ENCODE measurements at regions not wholly inside any gene's neighbourhood (a gene's known extent, or its start where the extent isn't known, plus 50 kb on each side); places are given as distances from the start of the nearest gene placed in this dataset.

GRCh38 chr20:37643400-37643799, 50.4 kb upstream of the CTNNBL1 start:
- H3K27ac ChIP-seq: no peak overlapping the region
- no peak for DNase-seq (ENCODE audit: low spot score)
- CTCF ChIA-PET: interaction anchor here (0.5 to 0.6 kb wide), 4 partner anchors 119 to 1287 kb away, joined by 3 to 8 read pairs (median 4); no protein-coding TSS in a partner anchor
- TF ChIP-seq, protein P1, sequence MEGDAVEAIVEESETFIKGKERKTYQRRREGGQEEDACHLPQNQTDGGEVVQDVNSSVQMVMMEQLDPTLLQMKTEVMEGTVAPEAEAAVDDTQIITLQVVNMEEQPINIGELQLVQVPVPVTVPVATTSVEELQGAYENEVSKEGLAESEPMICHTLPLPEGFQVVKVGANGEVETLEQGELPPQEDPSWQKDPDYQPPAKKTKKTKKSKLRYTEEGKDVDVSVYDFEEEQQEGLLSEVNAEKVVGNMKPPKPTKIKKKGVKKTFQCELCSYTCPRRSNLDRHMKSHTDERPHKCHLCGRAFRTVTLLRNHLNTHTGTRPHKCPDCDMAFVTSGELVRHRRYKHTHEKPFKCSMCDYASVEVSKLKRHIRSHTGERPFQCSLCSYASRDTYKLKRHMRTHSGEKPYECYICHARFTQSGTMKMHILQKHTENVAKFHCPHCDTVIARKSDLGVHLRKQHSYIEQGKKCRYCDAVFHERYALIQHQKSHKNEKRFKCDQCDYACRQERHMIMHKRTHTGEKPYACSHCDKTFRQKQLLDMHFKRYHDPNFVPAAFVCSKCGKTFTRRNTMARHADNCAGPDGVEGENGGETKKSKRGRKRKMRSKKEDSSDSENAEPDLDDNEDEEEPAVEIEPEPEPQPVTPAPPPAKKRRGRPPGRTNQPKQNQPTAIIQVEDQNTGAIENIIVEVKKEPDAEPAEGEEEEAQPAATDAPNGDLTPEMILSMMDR (conservative IDR thresholded peaks at IDR 0.05; ENCODE audit: low read depth): no peak
- POLR2A ChIA-PET (ENCODE audit: low non-redundant PET): no interaction called here

DNA sequence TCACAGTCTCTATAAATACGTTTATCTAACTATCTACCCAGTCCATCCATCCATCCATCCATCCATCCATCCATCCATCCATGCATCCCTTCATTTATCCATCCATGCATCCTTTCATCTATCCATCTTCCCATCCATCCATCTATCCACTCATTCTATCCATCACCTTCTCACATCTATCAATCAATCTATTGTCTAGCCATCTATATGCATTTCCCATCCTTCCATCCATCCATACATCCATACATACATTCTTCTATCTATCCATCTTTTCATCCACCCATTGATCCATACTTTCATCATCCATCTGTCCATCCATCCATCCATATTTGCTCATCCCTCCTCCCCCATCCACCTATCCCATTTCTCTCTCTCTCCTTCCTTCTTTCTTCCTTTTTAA, 51.6 kb upstream of the CTNNBL1 start:
- TF ChIP-seq, protein P1 (conservative IDR thresholded peaks at IDR 0.05; ENCODE audit: low read depth): no peak
- DNase-seq (ENCODE audit: low spot score): no peak
- H3K27ac ChIP-seq: no peak overlapping the region
- ChIA-PET CTCF (no interaction called here), POLR2A (ENCODE audit: low non-redundant PET) (no interaction called here)

DNA sequence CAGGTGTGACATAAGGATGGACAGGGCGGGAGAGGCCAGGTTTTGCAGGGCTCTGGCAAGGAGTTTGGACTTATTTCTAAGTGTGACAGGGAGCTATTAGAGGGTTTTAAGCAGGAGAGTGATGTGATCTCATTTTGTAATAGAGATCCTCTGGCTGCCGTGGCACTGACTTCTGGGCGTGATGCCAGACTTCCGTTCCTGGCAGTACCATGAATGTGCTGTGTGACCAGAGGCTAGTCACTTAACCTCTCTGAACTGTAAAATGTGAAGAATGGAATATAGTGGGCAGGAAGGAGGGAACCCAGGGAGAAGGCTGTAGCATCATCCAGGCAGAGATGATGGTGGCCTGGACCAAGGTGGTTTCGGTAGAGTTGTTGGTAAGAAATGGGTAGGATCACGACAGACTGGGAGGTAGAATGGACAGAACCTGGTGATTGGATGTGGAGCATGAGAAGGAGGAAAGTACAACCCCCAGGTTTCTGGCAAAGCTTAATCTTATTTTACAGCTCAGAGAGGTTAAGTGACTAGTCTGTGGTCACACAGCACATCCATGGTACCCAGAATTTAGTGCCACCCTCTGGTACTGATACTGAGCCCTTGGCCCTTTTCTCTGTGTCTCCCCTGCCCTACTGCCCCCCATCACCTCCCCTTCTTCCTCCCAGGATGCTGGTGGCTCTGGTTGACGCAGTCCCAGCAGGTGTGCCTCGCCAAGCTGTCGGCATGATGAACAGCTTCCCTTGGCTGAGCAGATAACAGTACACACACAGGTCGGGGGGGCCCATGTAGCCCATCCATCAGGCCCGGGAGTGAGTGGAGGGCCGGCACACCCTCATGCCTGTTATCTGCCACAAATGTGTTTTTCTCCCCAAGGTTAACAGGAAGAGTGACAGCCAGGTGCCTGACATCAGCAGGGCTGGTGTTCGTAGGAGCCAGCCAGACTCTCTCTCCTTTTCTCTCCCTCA, 52.9 kb upstream of the CTNNBL1 start:
- ChIA-PET CTCF (interaction anchor here (0.6 kb wide), 2 partner anchors 26 to 308 kb away, joined by 3 to 4 read pairs; no protein-coding TSS in a partner anchor), POLR2A (ENCODE audit: low non-redundant PET) (no interaction called here)
- no peak overlapping the region for H3K27ac ChIP-seq
- TF ChIP-seq, protein P1 (conservative IDR thresholded peaks at IDR 0.05; ENCODE audit: low read depth): no peak
- DNase-seq (ENCODE audit: low spot score): peak; percentile 36

DNA sequence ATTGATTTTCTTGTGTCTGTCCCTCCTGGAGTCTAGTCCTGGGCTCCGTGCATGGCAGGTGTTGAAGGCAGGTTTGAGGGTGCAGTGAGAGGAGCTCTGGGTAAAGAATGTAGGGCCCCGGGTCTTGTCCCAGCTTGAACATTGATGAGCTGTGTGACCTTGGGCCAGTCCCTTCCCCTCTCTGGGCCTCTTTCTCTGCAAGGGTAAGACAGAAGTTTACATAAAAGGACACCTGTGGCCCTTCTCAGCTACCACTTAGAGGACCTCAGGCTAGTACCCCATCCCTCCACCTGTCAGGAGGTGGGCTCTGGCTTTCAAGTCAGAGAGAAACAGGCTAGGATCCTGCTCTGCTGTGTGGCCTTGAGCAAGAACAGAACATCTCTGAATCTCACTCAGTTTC, 55.3 kb upstream of the CTNNBL1 start:
- no peak overlapping the region for H3K27ac ChIP-seq
- CTCF ChIA-PET: interaction anchor here (0.7 kb wide), 1 partner anchor 74 kb away, joined by 3 read pairs; no protein-coding TSS in a partner anchor
- no peak for DNase-seq (ENCODE audit: low spot score)
- POLR2A ChIA-PET (ENCODE audit: low non-redundant PET): no interaction called here
- TF ChIP-seq, protein P1 (conservative IDR thresholded peaks at IDR 0.05; ENCODE audit: low read depth): no peak

GRCh38 chr20:37636977-37637376, 56.9 kb upstream of the CTNNBL1 start:
- POLR2A ChIA-PET (ENCODE audit: low non-redundant PET): no interaction called here
- TF ChIP-seq, protein P1 (conservative IDR thresholded peaks at IDR 0.05; ENCODE audit: low read depth): no peak
- no peak for DNase-seq (ENCODE audit: low spot score)
- H3K27ac ChIP-seq: no peak overlapping the region
- CTCF ChIA-PET: no interaction called here

- DNase-seq (ENCODE audit: low spot score): no peak
- TF ChIP-seq, protein P1 (conservative IDR thresholded peaks at IDR 0.05; ENCODE audit: low read depth): no peak
- ChIA-PET POLR2A (ENCODE audit: low non-redundant PET) (no interaction called here), CTCF (interaction anchor here (0.7 kb wide), 1 partner anchor 459 kb away, joined by 3 read pairs; no protein-coding TSS in a partner anchor)
- no peak overlapping the region for H3K27ac ChIP-seq
These were observed 57.4 kb upstream of the CTNNBL1 start for GRCh38 chr20:37636212-37636975.

All from RWPE1 (cell line).